ENCODE measurements at regions not wholly inside any gene's neighbourhood (a gene's known extent, or its start where the extent isn't known, plus 50 kb on each side); places are given as distances from the start of the nearest gene placed in this dataset.

DNA sequence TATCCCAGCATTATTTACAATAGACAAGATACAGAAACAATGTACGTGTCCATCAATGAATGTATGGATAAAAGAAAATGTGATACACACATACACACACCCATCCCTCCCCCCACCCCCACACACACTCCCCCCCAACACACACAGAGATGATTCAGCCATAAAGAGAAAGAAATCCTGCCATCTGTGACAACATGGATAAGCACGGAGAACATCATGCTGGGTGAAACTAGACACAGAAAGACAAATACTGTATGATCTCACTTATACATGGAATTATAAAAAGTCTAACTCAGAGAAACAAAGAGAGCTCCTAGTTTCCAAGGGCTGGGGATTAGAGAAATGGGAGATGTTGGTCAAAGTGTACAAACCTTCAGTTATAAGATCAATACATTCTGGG lies 104.8 kb upstream of the LY86 start:
- TF ChIP-seq SIN3A (IDR thresholded peaks at IDR 0.05; ENCODE audit: low read depth) (no peak), POLR2A (IDR thresholded peaks at IDR 0.05; ENCODE audit: borderline replicate concordance, extremely low read depth, insufficient read depth, insufficient read length) (no peak), EZH2 (IDR thresholded peaks at IDR 0.05) (no peak), JUND (IDR thresholded peaks at IDR 0.05) (no peak)
- TF ChIP-seq, protein P1, sequence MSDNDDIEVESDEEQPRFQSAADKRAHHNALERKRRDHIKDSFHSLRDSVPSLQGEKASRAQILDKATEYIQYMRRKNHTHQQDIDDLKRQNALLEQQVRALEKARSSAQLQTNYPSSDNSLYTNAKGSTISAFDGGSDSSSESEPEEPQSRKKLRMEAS (IDR thresholded peaks at IDR 0.05), result no peak
- TF ChIP-seq, protein P2, sequence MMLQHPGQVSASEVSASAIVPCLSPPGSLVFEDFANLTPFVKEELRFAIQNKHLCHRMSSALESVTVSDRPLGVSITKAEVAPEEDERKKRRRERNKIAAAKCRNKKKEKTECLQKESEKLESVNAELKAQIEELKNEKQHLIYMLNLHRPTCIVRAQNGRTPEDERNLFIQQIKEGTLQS (IDR thresholded peaks at IDR 0.05), result no peak
- BruUV-seq (replicated peaks), result no TSS peak
- CTCF ChIA-PET, result no interaction called here
- Histone ChIP-seq H3K27me3 (ENCODE audit: insufficient read depth, low read length) (peaks cover 53% of the 10 kb centered on the region), H3K9me3 (ENCODE audit: control insufficient read depth in 1 of 2, insufficient read depth in 1 of 2, low read depth in 1 of 2, low read length in 2 of 2) (no peaks in the 10 kb centered on the region), H3K79me2 (ENCODE audit: insufficient read depth, low read length) (no peaks in the 10 kb centered on the region), H4K20me1 (ENCODE audit: insufficient read depth) (no peaks in the 10 kb centered on the region), H3K27ac (ENCODE audit: low read depth, low read length) (no peak overlapping the region), H3K9me2 (ENCODE audit: insufficient read depth) (no peaks in the 10 kb centered on the region), H3K9ac (ENCODE audit: low read length) (no peak overlapping the region), H3K4me2 (ENCODE audit: low read length) (no peak overlapping the region), H3K4me1 (ENCODE audit: control insufficient read depth in 1 of 2, insufficient read depth in 2 of 2, low read length in 2 of 2) (no peaks in the 10 kb centered on the region), H3K4me3 (replicated peaks in 1 of 2; ENCODE audit: low read depth in 1 of 2, low read length in 2 of 2) (no peak overlapping the region), H2AFZ (ENCODE audit: low read depth, low read length, poor library complexity, severe bottlenecking) (no peak overlapping the region), H3K36me3 (ENCODE audit: control insufficient read depth in 1 of 2, insufficient read depth in 2 of 2, low read length in 2 of 2) (no peaks in the 10 kb centered on the region)
- ATAC-seq (no peak), DNase-seq (ENCODE audit: low read depth, low spot score) (no peak)
- intact Hi-C loops (cut with micrococcal nuclease), result no loop called here
- RAD21 ChIA-PET (ENCODE audit: low non-redundant PET in 1 of 2, low total read pairs in 2 of 2, uncharacterized antibody in 2 of 2, unreplicated experiment in 2 of 2), result no interaction called here
- POLR2A ChIA-PET, result no interaction called here

DNA sequence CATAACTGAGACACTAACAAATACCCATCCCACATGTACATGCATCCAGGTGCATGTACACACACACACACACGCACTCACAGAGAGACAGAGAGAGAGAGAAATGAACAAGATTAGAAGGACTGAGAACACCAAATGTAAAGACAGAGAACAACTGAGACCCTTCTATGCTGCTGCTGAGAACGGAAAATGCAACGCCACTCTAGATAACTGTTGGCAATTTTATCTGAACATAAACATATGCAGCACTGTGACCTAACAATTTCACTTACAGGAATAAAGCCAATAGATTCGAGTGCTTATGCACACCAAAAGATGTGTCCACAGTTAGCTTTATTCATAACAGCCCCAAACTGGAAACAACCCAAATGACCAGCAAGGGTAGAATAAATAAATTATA lies 103.8 kb upstream of the LY86 start:
- ChIA-PET POLR2A (no interaction called here), RAD21 (ENCODE audit: low non-redundant PET in 1 of 2, low total read pairs in 2 of 2, uncharacterized antibody in 2 of 2, unreplicated experiment in 2 of 2) (no interaction called here)
- H3K36me3 ChIP-seq (ENCODE audit: control insufficient read depth in 1 of 2, insufficient read depth in 2 of 2, low read length in 2 of 2), result no peaks in the 10 kb centered on the region
- TF ChIP-seq YY1 (IDR thresholded peaks at IDR 0.05; ENCODE audit: extremely low read depth, insufficient replicate concordance, low read depth, low read length), result no peak
- TF ChIP-seq, protein P3, sequence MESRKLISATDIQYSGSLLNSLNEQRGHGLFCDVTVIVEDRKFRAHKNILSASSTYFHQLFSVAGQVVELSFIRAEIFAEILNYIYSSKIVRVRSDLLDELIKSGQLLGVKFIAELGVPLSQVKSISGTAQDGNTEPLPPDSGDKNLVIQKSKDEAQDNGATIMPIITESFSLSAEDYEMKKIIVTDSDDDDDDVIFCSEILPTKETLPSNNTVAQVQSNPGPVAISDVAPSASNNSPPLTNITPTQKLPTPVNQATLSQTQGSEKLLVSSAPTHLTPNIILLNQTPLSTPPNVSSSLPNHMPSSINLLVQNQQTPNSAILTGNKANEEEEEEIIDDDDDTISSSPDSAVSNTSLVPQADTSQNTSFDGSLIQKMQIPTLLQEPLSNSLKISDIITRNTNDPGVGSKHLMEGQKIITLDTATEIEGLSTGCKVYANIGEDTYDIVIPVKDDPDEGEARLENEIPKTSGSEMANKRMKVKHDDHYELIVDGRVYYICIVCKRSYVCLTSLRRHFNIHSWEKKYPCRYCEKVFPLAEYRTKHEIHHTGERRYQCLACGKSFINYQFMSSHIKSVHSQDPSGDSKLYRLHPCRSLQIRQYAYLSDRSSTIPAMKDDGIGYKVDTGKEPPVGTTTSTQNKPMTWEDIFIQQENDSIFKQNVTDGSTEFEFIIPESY (IDR thresholded peaks at IDR 0.05; ENCODE audit: extremely low read depth, insufficient replicate concordance, low read length), result no peak
- TF ChIP-seq ZFX (IDR thresholded peaks at IDR 0.05), result no peak
- no peak for TF ChIP-seq ELF1 (IDR thresholded peaks at IDR 0.05; ENCODE audit: borderline replicate concordance, low read depth)
- no peak for TF ChIP-seq POLR2A (IDR thresholded peaks at IDR 0.05; ENCODE audit: borderline replicate concordance, extremely low read depth, insufficient read depth, insufficient read length)
- TF ChIP-seq ZNF274 (IDR thresholded peaks at IDR 0.05; ENCODE audit: low read depth, low read length), result no peak
- no peak for TF ChIP-seq RAD21 (IDR thresholded peaks at IDR 0.05; ENCODE audit: low read depth)
- TF ChIP-seq, protein P1 (IDR thresholded peaks at IDR 0.05), result no peak
- TF ChIP-seq TCF7L2 (IDR thresholded peaks at IDR 0.05; ENCODE audit: borderline replicate concordance, extremely low read depth, insufficient read depth, insufficient read length), result no peak
- TF ChIP-seq SP1 (IDR thresholded peaks at IDR 0.05; ENCODE audit: low read depth), result no peak
- no peak for TF ChIP-seq EZH2phosphoT487 (IDR thresholded peaks at IDR 0.05; ENCODE audit: borderline replicate concordance)
- TF ChIP-seq, protein P4, sequence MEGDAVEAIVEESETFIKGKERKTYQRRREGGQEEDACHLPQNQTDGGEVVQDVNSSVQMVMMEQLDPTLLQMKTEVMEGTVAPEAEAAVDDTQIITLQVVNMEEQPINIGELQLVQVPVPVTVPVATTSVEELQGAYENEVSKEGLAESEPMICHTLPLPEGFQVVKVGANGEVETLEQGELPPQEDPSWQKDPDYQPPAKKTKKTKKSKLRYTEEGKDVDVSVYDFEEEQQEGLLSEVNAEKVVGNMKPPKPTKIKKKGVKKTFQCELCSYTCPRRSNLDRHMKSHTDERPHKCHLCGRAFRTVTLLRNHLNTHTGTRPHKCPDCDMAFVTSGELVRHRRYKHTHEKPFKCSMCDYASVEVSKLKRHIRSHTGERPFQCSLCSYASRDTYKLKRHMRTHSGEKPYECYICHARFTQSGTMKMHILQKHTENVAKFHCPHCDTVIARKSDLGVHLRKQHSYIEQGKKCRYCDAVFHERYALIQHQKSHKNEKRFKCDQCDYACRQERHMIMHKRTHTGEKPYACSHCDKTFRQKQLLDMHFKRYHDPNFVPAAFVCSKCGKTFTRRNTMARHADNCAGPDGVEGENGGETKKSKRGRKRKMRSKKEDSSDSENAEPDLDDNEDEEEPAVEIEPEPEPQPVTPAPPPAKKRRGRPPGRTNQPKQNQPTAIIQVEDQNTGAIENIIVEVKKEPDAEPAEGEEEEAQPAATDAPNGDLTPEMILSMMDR (IDR thresholded peaks at IDR 0.05 in 2 of 3, conservative IDR thresholded peaks at IDR 0.05 in 1 of 3; ENCODE audit: borderline replicate concordance in 1 of 3, insufficient read depth in 1 of 3, low read depth in 2 of 3, low read length in 2 of 3), result no peak
- no peak for TF ChIP-seq CEBPB (IDR thresholded peaks at IDR 0.05; ENCODE audit: low read depth)
- no peak for TF ChIP-seq SIN3A (IDR thresholded peaks at IDR 0.05; ENCODE audit: low read depth)
- no peak for TF ChIP-seq SRF (IDR thresholded peaks at IDR 0.05; ENCODE audit: low read depth)

More for the DNA sequence above, 103.8 kb upstream of the LY86 start:
- ATAC-seq (no peak), DNase-seq (ENCODE audit: low read depth, low spot score) (no peak)
- no peaks in the 10 kb centered on the region for H4K20me1 ChIP-seq (ENCODE audit: insufficient read depth)
- peaks cover 53% of the 10 kb centered on the region for H3K27me3 ChIP-seq (ENCODE audit: insufficient read depth, low read length)
- no peak overlapping the region for H3K4me3 ChIP-seq (replicated peaks in 1 of 2; ENCODE audit: low read depth in 1 of 2, low read length in 2 of 2)
- no peak overlapping the region for H3K4me2 ChIP-seq (ENCODE audit: low read length)
- intact Hi-C loops (cut with micrococcal nuclease), result no loop called here
- no peaks in the 10 kb centered on the region for H3K9me2 ChIP-seq (ENCODE audit: insufficient read depth)
- BruUV-seq (replicated peaks), result no TSS peak
- CTCF ChIA-PET, result no interaction called here
- no peak overlapping the region for H2AFZ ChIP-seq (ENCODE audit: low read depth, low read length, poor library complexity, severe bottlenecking)
- no peaks in the 10 kb centered on the region for H3K4me1 ChIP-seq (ENCODE audit: control insufficient read depth in 1 of 2, insufficient read depth in 2 of 2, low read length in 2 of 2)
- H3K9me3 ChIP-seq (ENCODE audit: control insufficient read depth in 1 of 2, insufficient read depth in 1 of 2, low read depth in 1 of 2, low read length in 2 of 2), result no peaks in the 10 kb centered on the region
- no peaks in the 10 kb centered on the region for H3K79me2 ChIP-seq (ENCODE audit: insufficient read depth, low read length)
- H3K27ac ChIP-seq (ENCODE audit: low read depth, low read length), result no peak overlapping the region
- no peak overlapping the region for H3K9ac ChIP-seq (ENCODE audit: low read length)

Data from HCT116 (cell line).